Femur (tissue), 1 donor: ENCODE measurements at regions not wholly inside any gene's neighbourhood (a gene's known extent, or its start where the extent isn't known, plus 50 kb on each side); places are given as distances from the start of the nearest gene placed in this dataset.
A peak's percentile ranks its signal among the peaks of the same experiment; 100 is the strongest.
"Not testable (repeated sequence)": the region's sequence is repeated elsewhere in the genome, so short reads cannot be mapped to it uniquely, and the experiment has no call there.

ENCODE experiments used
- DNase-seq: peaks from one replicate; pipeline ENCODE4 v3.0.0-alpha.2; 2017

DNA sequence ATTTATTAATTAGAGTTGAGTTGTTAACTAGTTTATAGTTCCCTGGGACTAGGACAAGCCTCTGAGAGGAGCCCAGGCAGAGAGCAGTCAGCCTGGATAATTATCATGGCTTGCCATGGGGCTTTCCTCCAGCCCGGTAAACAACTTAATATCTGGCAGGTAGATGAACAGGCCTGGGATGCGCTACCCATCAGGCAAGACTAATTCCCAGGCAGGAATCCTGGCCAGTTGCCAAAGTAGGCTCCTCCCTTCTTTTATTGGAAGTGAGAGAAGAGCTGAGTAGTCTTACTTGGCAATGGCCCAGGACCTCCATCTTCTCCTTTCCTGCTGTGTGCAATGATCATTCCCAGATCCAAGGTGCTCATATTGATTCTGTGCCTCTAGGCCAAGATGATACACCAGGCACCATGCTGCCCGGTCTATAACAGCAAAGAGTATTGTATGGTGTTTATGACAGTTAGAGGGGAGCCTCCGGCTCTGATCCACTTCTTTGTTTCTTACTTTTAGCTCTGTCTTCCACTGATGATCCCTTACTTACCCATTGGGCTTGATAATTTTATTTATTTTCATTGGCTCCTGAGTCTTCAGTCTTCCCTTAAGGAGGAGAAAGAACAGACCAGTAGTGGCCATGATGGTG, 408.7 kb downstream of the REEP3 start:
- no peak for DNase-seq

DNA sequence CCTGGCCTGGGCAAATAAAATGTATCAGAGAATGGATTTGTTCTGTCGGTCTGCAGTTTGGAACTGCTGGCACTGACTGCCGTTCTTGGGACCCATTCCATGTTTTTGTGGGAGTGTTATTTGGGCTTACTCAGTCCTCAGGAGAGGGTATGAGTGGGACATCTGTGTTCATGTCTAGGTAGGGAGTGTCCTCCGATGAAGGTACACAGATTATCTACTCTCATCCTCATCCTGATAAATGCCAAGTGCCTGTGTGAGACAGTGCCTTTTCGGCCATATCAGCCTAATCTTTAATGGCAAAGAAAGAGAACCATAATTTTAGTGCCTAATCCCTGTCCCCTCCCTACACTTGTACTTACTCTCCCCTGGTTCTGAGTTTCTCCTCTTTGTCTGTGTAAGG, 409.4 kb downstream of the REEP3 start:
- no peak for DNase-seq

DNA sequence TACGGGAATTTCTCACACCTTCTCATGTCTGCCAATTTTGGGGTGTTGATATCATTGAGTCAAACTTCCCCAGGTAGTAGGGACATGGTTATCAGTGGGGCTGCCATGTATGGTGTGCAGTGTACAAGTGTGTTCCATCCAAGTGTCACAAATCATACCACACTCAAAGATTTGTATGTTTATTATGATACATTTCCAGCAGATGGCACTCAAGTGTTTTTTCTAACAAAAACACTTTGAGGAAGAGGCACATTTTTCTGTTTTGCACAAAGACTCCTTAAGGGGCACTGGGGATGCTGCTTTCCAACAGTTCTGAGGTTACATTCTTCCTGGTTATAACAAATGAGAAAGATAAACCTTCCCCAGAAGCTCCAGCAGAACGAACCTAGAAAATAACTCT, 414.5 kb downstream of the REEP3 start:
- DNase-seq, result no peak

DNA sequence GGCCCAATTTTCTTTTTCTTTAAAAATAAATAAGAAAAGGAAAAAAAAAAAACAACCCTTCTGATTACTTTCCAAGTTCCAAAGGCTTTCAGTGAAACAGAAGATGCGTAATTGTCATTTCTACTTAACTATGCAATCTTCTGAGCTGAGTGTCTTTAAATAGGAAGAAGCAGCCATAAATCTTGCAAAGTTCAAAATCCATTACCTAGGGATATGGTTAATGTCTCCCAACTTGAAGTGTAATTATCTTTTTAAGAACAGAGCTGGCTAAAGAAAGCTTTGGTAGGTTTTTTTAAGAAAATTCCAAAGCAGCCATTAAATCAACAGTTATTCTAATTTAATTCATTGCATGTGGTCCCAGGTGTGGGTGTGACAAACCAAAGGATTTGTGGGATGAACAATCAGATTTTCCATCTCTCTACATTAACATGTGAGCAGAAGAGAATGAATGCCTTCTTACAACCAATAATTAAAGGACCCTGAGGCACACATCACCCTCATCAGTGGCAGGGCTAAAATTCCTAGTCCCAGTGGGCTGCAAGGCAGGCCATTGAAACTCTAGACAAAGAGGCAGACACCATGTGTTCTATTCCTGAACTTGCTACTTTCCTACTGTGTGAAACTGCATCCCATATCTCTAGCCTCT, 419.2 kb downstream of the REEP3 start:
- DNase-seq, result no peak

DNA sequence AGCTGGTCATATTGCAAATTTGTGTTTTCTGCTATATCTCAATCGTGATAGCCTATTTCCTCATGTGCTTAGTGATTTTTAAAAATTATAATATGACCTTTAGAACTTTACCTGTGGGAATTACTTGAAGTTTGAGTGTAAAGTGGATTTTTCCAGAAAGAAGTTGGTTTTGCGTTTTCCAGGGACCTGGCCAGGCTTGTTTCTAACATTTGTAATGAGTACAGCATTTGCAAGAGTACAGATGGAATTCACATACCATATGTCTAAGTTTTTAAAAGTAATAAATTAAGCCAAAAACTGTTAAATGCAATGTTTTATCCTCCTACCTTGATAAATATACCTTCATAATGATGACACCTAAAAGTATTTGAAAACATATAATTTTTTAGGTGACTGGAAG, 443.2 kb downstream of the REEP3 start:
- no peak for DNase-seq

DNA sequence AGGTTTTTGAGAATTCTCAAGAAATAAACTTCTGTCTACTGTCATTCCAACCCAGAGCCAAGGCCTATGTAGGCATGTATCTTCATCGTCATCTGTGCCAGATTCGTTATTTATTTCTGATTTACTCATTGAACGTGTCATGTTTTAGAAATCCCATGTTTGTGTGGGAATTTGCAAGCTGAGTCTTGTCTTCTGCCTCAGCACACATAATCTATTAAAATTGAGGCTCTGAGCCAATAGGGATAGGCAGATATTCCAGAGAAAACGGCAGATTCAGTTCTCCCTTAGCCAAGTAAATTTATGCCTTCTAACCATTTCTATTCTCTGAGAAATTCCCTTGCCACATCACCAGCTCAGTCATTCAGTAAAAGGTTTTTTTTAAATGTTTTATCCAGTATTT, 444.6 kb downstream of the REEP3 start:
- DNase-seq, result no peak

DNA sequence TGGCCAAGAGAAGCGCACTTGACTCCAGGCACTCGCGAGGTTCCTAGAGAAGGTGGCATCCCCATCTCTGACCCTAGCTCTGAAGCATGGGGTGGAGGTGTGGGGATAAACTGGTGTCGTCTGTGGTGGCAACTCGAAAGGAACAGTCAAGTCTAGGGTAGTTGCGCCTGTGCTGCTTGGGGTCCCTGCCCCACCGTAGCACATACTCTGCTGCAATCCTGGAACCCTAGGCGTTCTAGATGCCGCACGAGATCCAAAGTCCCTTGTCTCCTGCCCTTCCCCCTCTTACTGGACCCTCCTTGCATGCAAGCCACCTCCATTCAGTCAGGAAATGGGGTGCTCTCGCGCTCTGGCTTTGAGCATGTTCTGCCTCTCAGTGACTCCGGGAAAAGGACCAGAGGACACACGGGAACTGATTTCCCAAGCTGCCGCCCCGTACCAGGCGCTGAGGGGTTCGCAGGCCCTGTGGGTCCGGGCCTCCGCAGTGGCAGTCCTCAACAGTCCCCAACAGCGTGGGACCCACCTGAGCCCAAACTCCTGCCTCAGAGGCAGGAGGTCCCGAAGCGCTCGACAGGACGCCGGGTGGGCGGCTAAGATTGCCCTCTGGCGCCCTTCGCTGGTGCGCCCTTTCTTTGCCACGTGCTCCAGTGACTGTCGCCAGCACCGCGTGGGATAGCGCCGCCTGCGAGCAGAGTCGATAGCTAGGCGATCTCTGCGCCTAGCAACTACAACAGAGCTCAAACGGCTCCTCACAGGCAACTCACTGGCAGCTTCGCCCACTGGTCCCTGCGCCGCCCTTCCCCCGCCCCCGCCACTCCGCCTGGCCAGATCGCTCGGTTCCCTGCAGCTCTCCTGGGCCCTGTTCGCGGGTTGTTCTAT, 452.0 kb downstream of the REEP3 start:
- no peak for DNase-seq

DNA sequence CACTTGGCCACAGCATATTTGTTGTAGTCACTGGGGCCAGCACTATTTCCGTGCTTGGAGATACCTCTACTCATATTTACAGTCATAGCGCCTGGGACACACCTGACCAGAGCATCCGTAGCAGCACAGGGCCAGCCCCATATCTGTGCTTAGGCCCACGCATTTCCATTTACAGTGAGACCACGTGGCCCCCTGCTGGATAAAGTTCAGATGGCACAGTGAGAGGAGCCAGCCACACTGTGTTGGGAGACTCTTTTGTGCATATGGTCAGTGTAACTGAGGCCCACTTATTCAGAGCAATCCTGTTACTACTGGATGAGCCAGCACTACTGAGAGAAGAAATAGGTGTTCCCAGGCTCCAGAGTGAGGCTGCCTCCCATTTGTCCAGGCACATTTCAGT, 455.3 kb downstream of the REEP3 start:
- peak; percentile 37 for DNase-seq

DNA sequence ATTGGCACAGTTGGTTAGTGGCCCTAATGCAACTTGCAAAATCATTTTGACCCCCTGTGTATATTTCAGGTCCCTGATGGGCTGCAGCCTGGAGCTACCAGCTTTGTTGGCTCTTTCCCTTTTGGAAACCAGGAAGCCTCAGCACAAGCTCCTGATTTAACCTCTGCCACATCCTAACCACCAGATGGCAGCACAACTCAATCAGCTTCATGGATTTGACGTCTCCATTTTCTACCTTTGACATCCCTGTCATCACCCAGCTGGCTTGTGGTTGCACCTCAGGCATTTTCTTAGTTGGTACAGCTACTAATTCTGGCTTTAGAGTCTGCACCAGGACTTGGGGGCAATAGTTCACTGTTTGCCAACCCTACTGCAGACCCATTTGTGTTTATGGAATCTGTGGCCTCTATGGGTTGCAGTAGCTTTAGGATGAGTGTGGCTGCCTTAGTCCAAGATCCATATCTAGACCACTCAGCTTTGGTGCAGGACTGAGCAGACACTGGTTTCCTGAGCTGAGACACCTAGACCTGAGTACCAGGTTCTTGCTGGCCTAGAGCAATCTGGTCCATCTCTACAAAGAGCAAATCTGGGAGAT, 456.2 kb downstream of the REEP3 start:
- DNase-seq, result no peak

DNA sequence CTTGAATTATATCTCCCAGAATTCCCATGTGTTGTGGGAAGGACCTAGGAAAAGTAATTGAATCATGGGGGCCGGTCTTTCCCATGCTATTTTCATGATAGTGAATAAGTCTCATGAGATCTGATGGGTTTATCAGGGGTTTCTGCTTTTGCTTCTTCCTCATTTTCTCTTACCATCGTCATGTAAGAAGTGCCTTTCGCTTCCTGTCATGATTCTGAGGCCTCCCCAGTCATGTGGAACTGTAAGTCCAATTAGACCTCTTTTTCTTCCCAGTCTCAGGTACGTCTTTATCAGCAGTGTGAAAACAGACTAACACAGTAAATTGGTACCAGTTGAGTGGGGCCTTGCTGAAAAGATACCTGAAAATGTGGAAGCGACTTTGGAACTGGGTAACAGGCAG, 459.7 kb downstream of the REEP3 start:
- DNase-seq, result not testable (repeated sequence)

DNA sequence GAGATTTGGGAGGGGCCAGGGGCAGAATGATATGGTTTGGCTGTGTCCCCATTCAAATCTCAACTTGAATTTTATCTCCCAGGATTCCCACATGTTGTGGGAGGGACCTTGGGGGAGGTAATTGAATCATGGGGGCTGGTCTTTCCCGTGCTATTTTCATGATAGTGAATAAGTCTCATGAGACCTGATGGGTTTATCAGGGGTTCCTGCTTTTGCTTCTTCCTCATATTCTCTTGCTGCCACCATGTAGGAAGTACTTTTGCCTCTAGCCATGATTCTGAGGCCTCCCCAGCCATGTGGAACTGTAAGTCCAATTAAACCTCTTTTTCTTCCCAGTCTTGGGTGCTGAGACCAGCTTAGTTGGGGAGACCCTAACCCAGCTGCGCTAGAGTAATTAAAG, 462.9 kb downstream of the REEP3 start:
- not testable (repeated sequence) for DNase-seq

DNA sequence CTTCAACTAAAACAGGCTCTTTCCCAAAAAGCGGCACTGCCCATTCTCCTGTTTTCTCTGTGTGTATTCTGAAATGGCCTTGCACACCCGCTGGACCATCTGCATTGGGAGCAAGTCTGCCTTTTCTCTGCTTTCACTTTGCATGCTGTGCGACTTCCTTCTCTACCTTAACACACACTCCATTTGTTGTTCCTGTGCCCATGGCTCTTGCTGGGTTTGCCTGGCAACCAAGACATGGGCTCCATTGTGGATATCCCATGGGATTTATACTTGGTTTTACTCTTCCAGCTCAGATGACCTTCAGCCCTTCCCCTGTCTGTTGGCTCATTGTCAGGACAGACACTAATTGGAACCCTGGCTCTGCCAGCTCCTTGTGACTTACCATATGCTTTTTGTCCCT, 465.3 kb downstream of the REEP3 start:
- DNase-seq, result no peak

DNA sequence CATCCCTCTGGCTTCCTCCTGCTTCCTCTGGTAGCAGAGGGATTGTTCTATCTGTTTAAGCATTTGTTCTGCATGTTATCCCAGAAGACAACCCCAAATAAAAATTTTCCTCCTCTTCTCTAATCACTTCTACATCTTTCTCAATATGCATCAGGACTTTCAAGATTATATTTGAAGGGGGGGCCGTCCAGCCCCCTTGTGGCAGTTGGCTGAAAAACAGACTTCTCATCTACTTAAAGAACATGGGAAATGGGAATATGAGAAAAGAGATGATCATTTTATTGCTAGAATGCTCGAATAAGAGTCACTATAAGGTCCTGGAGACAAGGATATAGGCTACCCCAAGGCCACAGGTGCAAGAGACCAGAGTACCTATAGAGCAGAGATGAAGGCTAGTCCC, 466.0 kb downstream of the REEP3 start:
- DNase-seq, result no peak

DNA sequence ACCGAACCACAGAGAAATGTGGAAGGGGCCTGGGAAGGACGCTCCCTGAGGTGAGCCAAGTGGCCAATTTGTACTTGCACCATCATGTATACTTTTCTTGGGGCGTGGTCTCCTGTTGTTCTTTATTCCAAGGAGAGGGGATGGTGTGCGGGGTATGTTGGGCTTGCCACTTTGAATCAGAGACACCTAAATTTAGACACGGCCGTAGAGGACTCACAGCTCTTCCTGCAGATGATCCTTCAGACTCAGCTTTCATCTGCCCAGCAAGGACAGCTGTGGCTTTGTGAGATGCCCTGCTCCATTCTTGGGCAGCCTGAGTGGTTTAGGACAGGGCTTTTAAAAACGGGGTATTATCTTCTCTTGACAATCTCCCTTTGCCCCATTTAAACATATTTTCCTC, 473.2 kb downstream of the REEP3 start:
- DNase-seq, result no peak

DNA sequence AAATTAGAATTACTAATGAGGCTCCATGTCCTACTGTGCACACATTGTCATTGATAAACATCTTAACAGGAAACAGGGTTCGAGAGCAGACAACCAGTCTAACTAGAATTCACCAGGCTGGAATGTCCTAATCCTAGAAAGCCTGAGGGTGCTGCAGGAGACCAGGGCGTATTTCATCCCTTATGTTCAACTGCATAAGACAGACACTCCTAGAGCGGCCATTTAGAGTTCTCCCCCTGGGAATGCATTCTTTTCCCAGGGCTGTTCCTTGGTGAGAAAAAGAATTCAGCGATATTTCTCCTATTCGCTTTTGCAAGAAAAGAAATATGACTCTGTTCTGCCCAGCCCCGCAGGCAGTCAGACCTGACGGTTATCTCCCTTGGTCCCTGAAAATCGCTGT, 486.0 kb downstream of the REEP3 start:
- no peak for DNase-seq

DNA sequence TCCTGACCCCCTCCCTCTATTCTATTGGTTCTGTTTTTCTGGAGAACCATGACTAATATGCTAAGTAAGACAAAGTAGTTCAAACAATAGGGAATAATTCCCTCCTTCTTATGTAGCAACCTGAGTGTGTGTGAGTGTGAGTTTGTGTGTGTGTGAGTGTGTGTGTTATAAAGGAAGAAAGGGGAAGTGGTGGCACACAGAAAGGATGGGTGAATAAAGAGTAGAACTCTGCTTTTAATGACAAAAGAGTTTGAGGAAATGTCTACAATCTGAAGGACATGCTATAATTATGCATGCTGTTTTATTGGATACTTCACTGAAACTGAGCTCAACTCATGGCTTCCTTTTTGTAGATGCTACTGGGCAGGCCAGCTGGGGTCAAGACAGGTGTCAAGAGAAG, 489.5 kb downstream of the REEP3 start:
- no peak for DNase-seq

DNA sequence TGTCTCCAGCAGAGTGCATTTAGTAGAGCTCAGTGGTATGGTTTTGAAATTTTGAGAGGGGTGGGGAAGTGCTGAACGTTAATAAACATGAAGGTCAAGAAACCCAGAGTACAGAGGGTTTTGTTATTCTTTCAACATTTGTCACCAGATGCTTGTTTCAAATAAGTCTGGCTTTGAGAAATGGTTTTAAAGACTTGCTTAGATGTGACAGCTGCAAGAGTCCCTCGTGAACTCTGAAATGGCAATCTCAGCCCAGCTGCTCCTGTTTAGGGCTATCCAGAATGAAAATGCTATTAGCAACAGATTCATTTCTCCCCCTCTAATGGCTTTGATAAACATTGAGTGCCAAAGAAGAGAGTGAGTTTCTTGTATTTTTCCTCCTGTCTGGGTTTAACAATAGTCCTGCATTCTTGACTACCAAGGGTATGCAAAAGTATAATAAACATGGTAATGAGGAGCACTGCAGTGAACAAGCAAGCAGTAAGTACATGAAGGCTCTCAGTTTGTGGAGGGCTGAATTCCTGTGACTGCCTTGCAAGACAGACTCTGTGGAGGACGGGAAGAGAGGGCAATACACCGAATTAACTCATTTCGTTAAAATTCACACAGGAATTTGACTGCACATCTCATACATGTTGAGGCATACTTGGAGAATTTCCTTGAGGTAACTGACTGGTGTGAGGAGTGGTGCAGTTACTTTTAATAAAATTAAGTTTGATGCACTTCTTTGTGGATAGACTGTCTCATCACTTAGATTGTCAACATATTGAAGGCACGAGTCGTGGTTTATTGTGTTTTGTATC, 490.9 kb downstream of the REEP3 start:
- DNase-seq, result peak; percentile 38

DNA sequence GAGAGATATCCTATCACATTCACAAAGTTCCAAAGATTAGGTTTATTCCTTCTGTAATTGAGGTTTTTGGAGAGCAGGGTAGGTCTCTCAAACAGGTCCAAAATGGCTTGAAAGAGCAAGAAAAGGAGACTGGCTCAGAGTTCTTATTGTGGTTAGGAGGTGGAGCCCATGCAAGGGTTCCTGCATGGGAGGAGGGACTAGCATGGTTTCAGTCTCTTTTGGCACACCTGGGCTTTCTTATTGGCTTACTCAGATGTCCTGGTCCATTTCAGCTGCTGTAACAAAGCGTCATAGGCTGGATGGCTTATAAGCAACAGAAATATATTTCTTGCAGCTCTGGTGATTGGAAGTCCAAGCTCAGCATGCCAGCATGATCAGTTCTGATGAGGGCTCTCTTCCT, 493.1 kb downstream of the REEP3 start:
- DNase-seq, result no peak

DNA sequence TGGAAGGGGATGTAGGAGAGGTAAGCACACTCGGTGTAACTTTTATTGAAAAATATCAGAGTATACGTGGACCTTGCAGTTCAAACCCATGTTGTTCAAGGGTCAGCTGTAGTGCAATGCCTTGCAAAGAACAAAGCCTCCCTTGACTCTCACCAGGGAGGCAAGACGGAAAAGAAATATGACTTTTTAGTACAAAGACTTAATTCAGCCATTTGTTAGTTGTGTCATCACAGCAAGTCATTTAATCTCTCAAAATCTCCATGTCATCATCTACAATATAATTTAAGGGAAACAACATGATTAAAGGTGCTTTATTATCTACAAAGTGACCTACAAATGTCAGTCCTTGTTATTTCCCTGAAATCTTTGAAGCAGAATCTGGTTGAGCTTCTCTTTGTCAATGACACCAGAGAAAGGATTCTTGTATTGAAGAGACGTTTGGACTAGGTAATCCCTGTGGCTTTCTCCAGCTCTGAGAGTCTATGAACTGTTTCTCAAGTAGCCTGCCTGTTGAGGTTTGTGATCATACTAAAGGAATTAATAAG, 502.8 kb downstream of the REEP3 start:
- DNase-seq, result no peak

DNA sequence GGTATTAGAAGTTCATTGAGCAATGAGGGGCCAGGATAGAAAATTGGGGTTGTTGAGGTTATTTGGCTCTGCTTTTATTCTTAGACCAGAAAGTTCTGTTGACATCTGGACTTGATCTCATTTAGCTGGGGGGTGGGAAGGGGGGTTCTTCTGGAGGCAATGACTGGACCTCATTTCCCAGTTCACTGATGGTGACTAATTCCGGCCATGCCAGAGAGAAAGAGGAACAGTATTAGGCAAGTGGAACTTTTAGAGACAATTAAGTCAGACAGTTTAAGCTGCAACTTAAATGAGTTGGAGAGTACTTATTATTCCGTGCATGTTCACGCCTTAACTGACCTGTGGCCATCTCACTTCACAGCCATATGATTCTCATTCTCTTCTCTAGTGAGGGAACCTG, 512.5 kb downstream of the REEP3 start:
- no peak for DNase-seq

DNA sequence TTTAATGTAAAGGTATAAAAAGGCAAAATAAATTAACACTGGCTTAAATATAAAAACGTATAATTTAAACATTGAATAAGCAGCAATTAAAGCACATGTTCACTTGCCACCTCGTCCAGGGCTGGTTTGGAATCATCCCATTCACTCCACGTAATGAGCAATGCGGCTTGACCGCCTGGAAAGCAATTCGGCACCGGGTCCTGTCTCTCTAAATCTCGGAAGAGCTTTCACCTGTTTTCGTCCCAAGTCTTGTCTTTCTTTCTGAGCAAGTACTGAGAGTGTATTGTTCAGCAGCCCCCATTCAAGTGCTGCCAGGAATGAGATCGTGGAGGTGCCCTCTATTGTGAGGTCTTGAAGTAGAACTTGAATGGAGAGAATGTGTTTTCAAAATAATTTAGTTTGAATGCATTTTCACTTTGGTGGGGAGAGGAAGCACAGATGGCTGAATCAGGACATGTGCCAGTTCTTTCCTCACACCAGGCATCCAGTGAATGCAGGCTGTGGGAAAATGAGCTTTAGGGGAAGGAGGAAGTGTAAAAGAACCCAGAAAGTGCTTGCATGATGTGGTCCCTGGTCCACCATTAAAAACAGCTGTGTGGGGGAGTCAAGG, 515.2 kb downstream of the REEP3 start:
- peak; percentile 70 for DNase-seq

DNA sequence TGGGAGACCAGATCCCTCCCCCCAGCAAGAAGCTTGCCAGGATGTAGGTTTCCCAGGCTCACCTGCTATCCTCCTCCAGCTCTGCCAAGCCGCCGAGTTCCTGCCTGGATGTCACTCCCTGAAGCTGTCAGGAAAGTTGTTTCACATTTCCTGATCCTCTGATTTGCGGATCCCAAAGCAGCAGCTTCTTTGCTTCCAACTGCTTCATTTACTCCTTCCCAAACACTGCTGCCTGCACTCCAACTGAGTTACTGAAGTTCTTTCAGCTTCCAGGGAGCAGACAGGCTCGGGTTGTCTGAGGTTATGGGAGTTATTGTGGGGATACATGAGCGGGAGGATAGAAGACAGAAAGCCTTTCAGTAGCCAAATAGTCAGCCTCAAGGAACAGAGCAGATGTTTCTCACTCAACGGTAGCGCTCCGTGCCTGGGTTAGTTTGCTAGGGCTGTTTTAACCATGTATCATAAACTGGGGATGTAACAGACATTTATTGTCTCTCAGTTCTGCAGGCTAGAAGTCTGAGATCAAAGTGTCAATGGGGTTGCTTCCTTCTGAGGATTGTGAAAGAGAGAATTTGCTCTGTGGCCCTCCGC, 516.0 kb downstream of the REEP3 start:
- peak; percentile 66 for DNase-seq
